ENCODE measurements at regions not wholly inside any gene's neighbourhood (a gene's known extent, or its start where the extent isn't known, plus 50 kb on each side); places are given as distances from the start of the nearest gene placed in this dataset.

DNA sequence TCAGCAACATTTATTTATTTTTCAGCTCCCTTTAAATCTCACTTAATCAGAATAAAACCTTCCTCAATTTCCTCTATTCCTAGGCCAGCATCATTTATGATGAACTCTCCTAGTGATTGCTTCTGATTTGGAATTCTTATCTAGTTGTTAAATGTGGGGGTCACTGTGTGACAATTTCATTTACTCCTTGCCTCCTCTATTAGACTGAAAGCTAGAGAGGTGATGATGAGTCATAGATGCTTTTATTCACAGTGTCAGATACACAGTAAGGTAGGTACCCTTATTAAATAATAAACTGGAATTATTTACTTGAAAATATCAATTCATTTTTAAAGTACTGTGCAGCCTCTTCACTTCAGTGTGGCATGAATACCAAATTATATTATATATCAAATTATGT is 960.6 kb downstream of the MAT2B start:
- TF ChIP-seq EZH2 (IDR thresholded peaks at IDR 0.05) (no peak), FOXP2 (optimal IDR thresholded peaks at IDR 0.05; ENCODE audit: control extremely low read depth, extremely low read length, insufficient read depth) (no peak)
